ENCODE measurements at regions not wholly inside any gene's neighbourhood (a gene's known extent, or its start where the extent isn't known, plus 50 kb on each side); places are given as distances from the start of the nearest gene placed in this dataset.

GRCh38 chr18:70459731-70460130, 170.9 kb downstream of the SOCS6 start:
- ChIA-PET POLR2A (no interaction called here), CTCF (interaction anchor here (0.7 to 2.7 kb wide), 2 partner anchors 264 to 319 kb away, joined by 3 to 8 read pairs; no protein-coding TSS in a partner anchor)

GRCh38 chr18:70459251-70459650, 170.4 kb downstream of the SOCS6 start:
- CTCF ChIA-PET: interaction anchor here (0.7 to 2.7 kb wide), 3 partner anchors 10 to 320 kb away, joined by 3 to 8 read pairs (median 5); no protein-coding TSS in a partner anchor
- Mint-ChIP-seq H3K27ac (ENCODE audit: low read depth, unreplicated experiment) (no peak overlapping the region), H3K4me3 (ENCODE audit: unreplicated experiment) (no peak overlapping the region), H3K9me3 (ENCODE audit: unreplicated experiment) (no peaks in the 10 kb centered on the region), H3K27me3 (ENCODE audit: insufficient read depth, unreplicated experiment) (no peaks in the 10 kb centered on the region), H3K36me3 (ENCODE audit: insufficient read depth, unreplicated experiment) (no peaks in the 10 kb centered on the region), H3K4me1 (ENCODE audit: insufficient read depth, unreplicated experiment) (peaks cover 2% of the 10 kb centered on the region)
- no TSS peak for BruUV-seq (replicated peaks)
- no peak for DNase-seq (ENCODE audit: unreplicated experiment)
- intact Hi-C loops (cut with micrococcal nuclease): no loop called here
- no peak for TF ChIP-seq CTCF (IDR thresholded peaks at IDR 0.05; ENCODE audit: unreplicated experiment)
- POLR2A ChIA-PET: no interaction called here

More at GRCh38 chr18:70459731-70460130, 170.9 kb downstream of the SOCS6 start:
- Mint-ChIP-seq H3K27me3 (ENCODE audit: insufficient read depth, unreplicated experiment) (no peaks in the 10 kb centered on the region), H3K27ac (ENCODE audit: low read depth, unreplicated experiment) (no peak overlapping the region), H3K36me3 (ENCODE audit: insufficient read depth, unreplicated experiment) (no peaks in the 10 kb centered on the region), H3K9me3 (ENCODE audit: unreplicated experiment) (no peaks in the 10 kb centered on the region), H3K4me1 (ENCODE audit: insufficient read depth, unreplicated experiment) (peaks cover 7% of the 10 kb centered on the region), H3K4me3 (ENCODE audit: unreplicated experiment) (no peak overlapping the region)
- no TSS peak for BruUV-seq (replicated peaks)
- DNase-seq (ENCODE audit: unreplicated experiment): no peak
- TF ChIP-seq CTCF (IDR thresholded peaks at IDR 0.05; ENCODE audit: unreplicated experiment): no peak
- intact Hi-C loops (cut with micrococcal nuclease): no loop called here

- Mint-ChIP-seq H3K4me1 (ENCODE audit: insufficient read depth, unreplicated experiment) (no peaks in the 10 kb centered on the region), H3K36me3 (ENCODE audit: insufficient read depth, unreplicated experiment) (no peaks in the 10 kb centered on the region), H3K9me3 (ENCODE audit: unreplicated experiment) (no peaks in the 10 kb centered on the region), H3K27ac (ENCODE audit: low read depth, unreplicated experiment) (no peak overlapping the region), H3K27me3 (ENCODE audit: insufficient read depth, unreplicated experiment) (no peaks in the 10 kb centered on the region), H3K4me3 (ENCODE audit: unreplicated experiment) (no peak overlapping the region)
- CTCF ChIA-PET: interaction anchor here (0.9 to 2.7 kb wide), 3 partner anchors 20 to 262 kb away, joined by 3 to 8 read pairs (median 4); no protein-coding TSS in a partner anchor
- DNase-seq (ENCODE audit: unreplicated experiment): no peak
- no TSS peak for BruUV-seq (replicated peaks)
- intact Hi-C loops (cut with micrococcal nuclease): no loop called here
- TF ChIP-seq CTCF (IDR thresholded peaks at IDR 0.05; ENCODE audit: unreplicated experiment): no peak
- POLR2A ChIA-PET: no interaction called here
These were observed 168.9 kb downstream of the SOCS6 start for GRCh38 chr18:70457788-70458187.

DNA sequence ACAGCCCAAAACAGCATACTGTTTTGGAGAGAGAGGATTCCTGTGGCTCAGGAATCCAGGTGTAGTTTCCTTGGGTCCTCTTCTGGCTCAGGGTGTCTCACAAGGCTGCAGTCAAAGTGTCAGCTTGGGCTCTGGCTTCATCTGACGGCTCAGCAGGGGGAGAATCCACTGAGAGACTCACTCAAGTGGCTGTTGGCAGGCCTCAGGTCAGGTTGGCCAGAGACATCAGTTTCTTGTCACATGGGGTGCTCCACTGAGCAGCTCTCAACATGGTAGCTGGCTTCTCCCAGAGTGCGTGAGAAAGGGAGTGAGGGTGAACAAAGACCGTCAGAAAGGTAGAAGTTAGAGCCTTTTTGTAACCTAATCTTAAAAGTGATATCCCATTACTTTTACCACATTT, 168.4 kb downstream of the SOCS6 start:
- TF ChIP-seq CTCF (IDR thresholded peaks at IDR 0.05; ENCODE audit: unreplicated experiment): no peak
- H3K27ac Mint-ChIP-seq (ENCODE audit: low read depth, unreplicated experiment): no peak overlapping the region
- H3K4me3 Mint-ChIP-seq (ENCODE audit: unreplicated experiment): no peak overlapping the region
- H3K9me3 Mint-ChIP-seq (ENCODE audit: unreplicated experiment): no peaks in the 10 kb centered on the region
- ChIA-PET POLR2A (interaction anchor here (0.6 kb wide), 1 partner anchor 17 kb away, joined by 3 read pairs; no protein-coding TSS in a partner anchor), CTCF (interaction anchor here (1.2 to 2.7 kb wide), 2 partner anchors 24 to 262 kb away, joined by 6 to 8 read pairs; no protein-coding TSS in a partner anchor)
- H3K27me3 Mint-ChIP-seq (ENCODE audit: insufficient read depth, unreplicated experiment): no peaks in the 10 kb centered on the region
- DNase-seq (ENCODE audit: unreplicated experiment): no peak
- intact Hi-C loops (cut with micrococcal nuclease): no loop called here
- no peaks in the 10 kb centered on the region for H3K36me3 Mint-ChIP-seq (ENCODE audit: insufficient read depth, unreplicated experiment)
- H3K4me1 Mint-ChIP-seq (ENCODE audit: insufficient read depth, unreplicated experiment): no peaks in the 10 kb centered on the region
- no TSS peak for BruUV-seq (replicated peaks)

Measured in MCF 10A (cell line).